ENCODE measurements at regions not wholly inside any gene's neighbourhood (a gene's known extent, or its start where the extent isn't known, plus 50 kb on each side); places are given as distances from the start of the nearest gene placed in this dataset.
A peak's percentile ranks its signal among the peaks of the same experiment; 100 is the strongest.

DNA sequence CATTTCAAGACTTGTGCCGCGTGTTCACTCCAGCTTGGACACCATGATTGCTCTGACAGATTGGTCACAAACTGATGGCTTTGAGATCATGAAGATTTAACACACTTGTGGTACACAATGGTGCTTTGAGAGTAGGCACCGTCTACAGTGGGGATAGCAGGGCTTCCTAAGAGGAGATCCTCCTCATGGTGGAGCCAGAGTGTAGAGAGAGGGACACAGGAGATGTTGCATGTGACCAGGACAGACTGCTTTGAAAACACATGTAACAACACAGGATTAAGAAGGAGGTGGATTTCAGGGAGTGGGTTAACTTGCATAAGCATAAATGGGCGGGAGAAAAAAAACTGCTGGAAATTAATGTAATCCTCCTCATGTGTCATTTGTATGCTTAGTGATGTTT is 95.7 kb upstream of the LINC00305 start:
- Histone ChIP-seq H3K27ac (ENCODE audit: low read depth, low read length) (no peak overlapping the region), H3K36me3 (ENCODE audit: control insufficient read depth, insufficient read depth, low read length) (no peaks in the 10 kb centered on the region), H3K4me1 (ENCODE audit: control insufficient read depth, insufficient read depth, low read length) (no peaks in the 10 kb centered on the region), H3K9me3 (ENCODE audit: control insufficient read depth, low read length) (no peaks in the 10 kb centered on the region), H3K4me3 (ENCODE audit: low read length) (no peak overlapping the region), H3K9ac (ENCODE audit: extremely low read depth, low read length, poor library complexity, severe bottlenecking) (no peak overlapping the region), H3K27me3 (ENCODE audit: control insufficient read depth, insufficient read depth, low read length, poor library complexity, severe bottlenecking) (no peaks in the 10 kb centered on the region)
- peaks cover 6% of the 10 kb centered on the region for H3K4me1 Mint-ChIP-seq
- H3K9me3 Mint-ChIP-seq: no peaks in the 10 kb centered on the region
- H3K4me3 Mint-ChIP-seq: no peak overlapping the region
- peak; percentile 59 for DNase-seq
- TF ChIP-seq, protein P1, sequence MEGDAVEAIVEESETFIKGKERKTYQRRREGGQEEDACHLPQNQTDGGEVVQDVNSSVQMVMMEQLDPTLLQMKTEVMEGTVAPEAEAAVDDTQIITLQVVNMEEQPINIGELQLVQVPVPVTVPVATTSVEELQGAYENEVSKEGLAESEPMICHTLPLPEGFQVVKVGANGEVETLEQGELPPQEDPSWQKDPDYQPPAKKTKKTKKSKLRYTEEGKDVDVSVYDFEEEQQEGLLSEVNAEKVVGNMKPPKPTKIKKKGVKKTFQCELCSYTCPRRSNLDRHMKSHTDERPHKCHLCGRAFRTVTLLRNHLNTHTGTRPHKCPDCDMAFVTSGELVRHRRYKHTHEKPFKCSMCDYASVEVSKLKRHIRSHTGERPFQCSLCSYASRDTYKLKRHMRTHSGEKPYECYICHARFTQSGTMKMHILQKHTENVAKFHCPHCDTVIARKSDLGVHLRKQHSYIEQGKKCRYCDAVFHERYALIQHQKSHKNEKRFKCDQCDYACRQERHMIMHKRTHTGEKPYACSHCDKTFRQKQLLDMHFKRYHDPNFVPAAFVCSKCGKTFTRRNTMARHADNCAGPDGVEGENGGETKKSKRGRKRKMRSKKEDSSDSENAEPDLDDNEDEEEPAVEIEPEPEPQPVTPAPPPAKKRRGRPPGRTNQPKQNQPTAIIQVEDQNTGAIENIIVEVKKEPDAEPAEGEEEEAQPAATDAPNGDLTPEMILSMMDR (conservative IDR thresholded peaks at IDR 0.05): peak; percentile 75
- no peaks in the 10 kb centered on the region for H3K27me3 Mint-ChIP-seq (ENCODE audit: insufficient read depth)
- H3K36me3 Mint-ChIP-seq (ENCODE audit: low read depth): no peaks in the 10 kb centered on the region
- H3K27ac Mint-ChIP-seq: no peak overlapping the region
- 82 to 94% methylated on average over 4 of the region's 4 CpGs for whole genome bisulfite sequencing, 2 experiments (ENCODE audit: insufficient coverage in 1 of 2, insufficient read length in 1 of 2)

- no peak overlapping the region for H3K4me3 Mint-ChIP-seq
- no peaks in the 10 kb centered on the region for H3K36me3 Mint-ChIP-seq (ENCODE audit: low read depth)
- H3K9me3 ChIP-seq (ENCODE audit: control insufficient read depth, low read length): no peaks in the 10 kb centered on the region
- no peak overlapping the region for H3K4me3 ChIP-seq (ENCODE audit: low read length)
- 68 to 83% methylated on average over 3 of the region's 3 CpGs for WGBS, 2 experiments (ENCODE audit: insufficient coverage in 1 of 2, insufficient read length in 1 of 2)
- TF ChIP-seq, protein P1 (conservative IDR thresholded peaks at IDR 0.05): no peak
- no peaks in the 10 kb centered on the region for H3K4me1 ChIP-seq (ENCODE audit: control insufficient read depth, insufficient read depth, low read length)
- H3K27me3 Mint-ChIP-seq (ENCODE audit: insufficient read depth): no peaks in the 10 kb centered on the region
- no peak overlapping the region for H3K27ac Mint-ChIP-seq
- no peaks in the 10 kb centered on the region for H3K36me3 ChIP-seq (ENCODE audit: control insufficient read depth, insufficient read depth, low read length)
- no peak overlapping the region for H3K27ac ChIP-seq (ENCODE audit: low read depth, low read length)
- H3K9me3 Mint-ChIP-seq: no peaks in the 10 kb centered on the region
- no peaks in the 10 kb centered on the region for H3K27me3 ChIP-seq (ENCODE audit: control insufficient read depth, insufficient read depth, low read length, poor library complexity, severe bottlenecking)
- H3K4me1 Mint-ChIP-seq: peaks cover 2% of the 10 kb centered on the region
- no peak for DNase-seq
- no peak overlapping the region for H3K9ac ChIP-seq (ENCODE audit: extremely low read depth, low read length, poor library complexity, severe bottlenecking)
Measured at GRCh38 chr18:64240316-64240715, 91.4 kb upstream of the LINC00305 start.

DNA sequence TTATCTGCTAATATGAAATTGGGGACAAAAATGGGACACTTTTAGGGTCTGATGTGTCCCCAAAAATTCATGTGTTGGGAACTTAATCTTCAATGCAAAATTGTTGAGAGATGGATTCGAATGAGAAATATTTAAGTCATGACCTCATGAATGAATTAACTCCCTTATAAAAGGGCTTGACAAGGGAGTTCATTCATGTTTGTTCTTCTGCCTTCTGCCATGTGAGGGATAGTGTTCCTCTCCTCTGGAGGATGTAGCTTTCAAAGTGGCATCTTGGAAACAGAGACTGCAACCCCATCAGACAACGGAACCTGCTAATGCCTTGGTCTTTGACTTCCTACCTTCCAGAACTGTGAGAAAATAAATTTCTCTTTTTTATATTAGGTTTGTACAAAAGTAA is 89.2 kb upstream of the LINC00305 start:
- H3K27me3 Mint-ChIP-seq (ENCODE audit: insufficient read depth): no peaks in the 10 kb centered on the region
- no peaks in the 10 kb centered on the region for H3K27me3 ChIP-seq (ENCODE audit: control insufficient read depth, insufficient read depth, low read length, poor library complexity, severe bottlenecking)
- no peak overlapping the region for H3K4me3 ChIP-seq (ENCODE audit: low read length)
- no peaks in the 10 kb centered on the region for H3K4me1 ChIP-seq (ENCODE audit: control insufficient read depth, insufficient read depth, low read length)
- H3K9me3 ChIP-seq (ENCODE audit: control insufficient read depth, low read length): no peaks in the 10 kb centered on the region
- no peak overlapping the region for H3K9ac ChIP-seq (ENCODE audit: extremely low read depth, low read length, poor library complexity, severe bottlenecking)
- H3K27ac ChIP-seq (ENCODE audit: low read depth, low read length): no peak overlapping the region
- TF ChIP-seq, protein P1 (conservative IDR thresholded peaks at IDR 0.05): no peak
- DNase-seq: no peak
- H3K27ac Mint-ChIP-seq: no peak overlapping the region
- H3K36me3 ChIP-seq (ENCODE audit: control insufficient read depth, insufficient read depth, low read length): no peaks in the 10 kb centered on the region
- H3K4me3 Mint-ChIP-seq: no peak overlapping the region
- H3K9me3 Mint-ChIP-seq: peaks cover 7% of the 10 kb centered on the region
- WGBS, 2 experiments (ENCODE audit: insufficient coverage in 1 of 2, insufficient read length in 1 of 2): 96% methylated on average over 2 of the region's 2 CpGs; no CpG with 5 or more reads in 1 of the 2 experiments
- no peaks in the 10 kb centered on the region for H3K36me3 Mint-ChIP-seq (ENCODE audit: low read depth)
- H3K4me1 Mint-ChIP-seq: no peaks in the 10 kb centered on the region

All from endodermal cell (in vitro differentiated cells).